ENCODE measurements at regions not wholly inside any gene's neighbourhood (a gene's known extent, or its start where the extent isn't known, plus 50 kb on each side); places are given as distances from the start of the nearest gene placed in this dataset.

GRCh38 chrX:3527166-3527565, 180.7 kb upstream of the MXRA5 start (continued):
- TF ChIP-seq, protein P1, sequence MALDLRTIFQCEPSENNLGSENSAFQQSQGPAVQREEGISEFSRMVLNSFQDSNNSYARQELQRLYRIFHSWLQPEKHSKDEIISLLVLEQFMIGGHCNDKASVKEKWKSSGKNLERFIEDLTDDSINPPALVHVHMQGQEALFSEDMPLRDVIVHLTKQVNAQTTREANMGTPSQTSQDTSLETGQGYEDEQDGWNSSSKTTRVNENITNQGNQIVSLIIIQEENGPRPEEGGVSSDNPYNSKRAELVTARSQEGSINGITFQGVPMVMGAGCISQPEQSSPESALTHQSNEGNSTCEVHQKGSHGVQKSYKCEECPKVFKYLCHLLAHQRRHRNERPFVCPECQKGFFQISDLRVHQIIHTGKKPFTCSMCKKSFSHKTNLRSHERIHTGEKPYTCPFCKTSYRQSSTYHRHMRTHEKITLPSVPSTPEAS (tag by site-specific recombination; IDR thresholded peaks at IDR 0.05) = no peak
- TF ChIP-seq TCF7L2 (IDR thresholded peaks at IDR 0.05; ENCODE audit: borderline replicate concordance, low read depth, low read length) (no peak), ZNF792 (tag by site-specific recombination; IDR thresholded peaks at IDR 0.05) (no peak), KLF7 (tag by site-specific recombination; IDR thresholded peaks at IDR 0.05; ENCODE audit: borderline replicate concordance) (no peak), REST (tag by site-specific recombination; IDR thresholded peaks at IDR 0.05) (no peak), ZNF785 (tag by site-specific recombination; IDR thresholded peaks at IDR 0.05) (no peak), ZNF19 (tag by site-specific recombination; IDR thresholded peaks at IDR 0.05; ENCODE audit: low read depth) (no peak), ZNF311 (tag by site-specific recombination; IDR thresholded peaks at IDR 0.05; ENCODE audit: borderline replicate concordance) (no peak)

- CTCF ChIA-PET = no interaction called here
These were observed 180.3 kb upstream of the MXRA5 start for GRCh38 chrX:3526731-3527130.

More at GRCh38 chrX:3526731-3527130, 180.3 kb upstream of the MXRA5 start:
- Histone ChIP-seq H3K4me3 (ENCODE audit: low read depth, low read length) (no peak overlapping the region), H3K4me1 (ENCODE audit: control insufficient read depth, insufficient read depth, low read length) (no peaks in the 10 kb centered on the region), H3K36me3 (ENCODE audit: control insufficient read depth in 2 of 2, insufficient read depth in 1 of 2, low read length in 2 of 2) (no peaks in the 10 kb centered on the region), H3K27ac (ENCODE audit: extremely low read depth, low read depth, low read length) (no peak overlapping the region), H3K9me3 (ENCODE audit: control insufficient read depth, insufficient read depth, low read depth, low read length) (no peaks in the 10 kb centered on the region)
- TF ChIP-seq ZNF473 (tag by site-specific recombination; IDR thresholded peaks at IDR 0.05) = no peak
- TF ChIP-seq, protein P2, sequence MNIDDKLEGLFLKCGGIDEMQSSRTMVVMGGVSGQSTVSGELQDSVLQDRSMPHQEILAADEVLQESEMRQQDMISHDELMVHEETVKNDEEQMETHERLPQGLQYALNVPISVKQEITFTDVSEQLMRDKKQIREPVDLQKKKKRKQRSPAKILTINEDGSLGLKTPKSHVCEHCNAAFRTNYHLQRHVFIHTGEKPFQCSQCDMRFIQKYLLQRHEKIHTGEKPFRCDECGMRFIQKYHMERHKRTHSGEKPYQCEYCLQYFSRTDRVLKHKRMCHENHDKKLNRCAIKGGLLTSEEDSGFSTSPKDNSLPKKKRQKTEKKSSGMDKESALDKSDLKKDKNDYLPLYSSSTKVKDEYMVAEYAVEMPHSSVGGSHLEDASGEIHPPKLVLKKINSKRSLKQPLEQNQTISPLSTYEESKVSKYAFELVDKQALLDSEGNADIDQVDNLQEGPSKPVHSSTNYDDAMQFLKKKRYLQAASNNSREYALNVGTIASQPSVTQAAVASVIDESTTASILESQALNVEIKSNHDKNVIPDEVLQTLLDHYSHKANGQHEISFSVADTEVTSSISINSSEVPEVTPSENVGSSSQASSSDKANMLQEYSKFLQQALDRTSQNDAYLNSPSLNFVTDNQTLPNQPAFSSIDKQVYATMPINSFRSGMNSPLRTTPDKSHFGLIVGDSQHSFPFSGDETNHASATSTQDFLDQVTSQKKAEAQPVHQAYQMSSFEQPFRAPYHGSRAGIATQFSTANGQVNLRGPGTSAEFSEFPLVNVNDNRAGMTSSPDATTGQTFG (tag by site-specific recombination; IDR thresholded peaks at IDR 0.05; ENCODE audit: borderline replicate concordance) = no peak
- no peak for TF ChIP-seq KLF10 (tag by site-specific recombination; IDR thresholded peaks at IDR 0.05)
- TF ChIP-seq ZNF394 (tag by site-specific recombination; IDR thresholded peaks at IDR 0.05; ENCODE audit: borderline replicate concordance) = no peak
- no peak for TF ChIP-seq MZF1 (tag by site-specific recombination; IDR thresholded peaks at IDR 0.05; ENCODE audit: borderline replicate concordance)
- TF ChIP-seq GLI2 (tag by site-specific recombination; IDR thresholded peaks at IDR 0.05; ENCODE audit: borderline replicate concordance, low read depth) = no peak
- no peak for TF ChIP-seq TCF7L2 (IDR thresholded peaks at IDR 0.05; ENCODE audit: borderline replicate concordance, low read depth, low read length)
- TF ChIP-seq ZNF311 (tag by site-specific recombination; IDR thresholded peaks at IDR 0.05; ENCODE audit: borderline replicate concordance) = no peak
- TF ChIP-seq ZNF280C (tag by site-specific recombination; IDR thresholded peaks at IDR 0.05) = no peak
- no peak for TF ChIP-seq ZNF324 (tag by site-specific recombination; IDR thresholded peaks at IDR 0.05)
- no peak for TF ChIP-seq ZNF677 (tag by site-specific recombination; IDR thresholded peaks at IDR 0.05)
- TF ChIP-seq ZNF488 (tag by site-specific recombination; IDR thresholded peaks at IDR 0.05) = no peak
- no peak for TF ChIP-seq ZNF707 (tag by site-specific recombination; IDR thresholded peaks at IDR 0.05)
- TF ChIP-seq ZNF629 (tag by site-specific recombination; IDR thresholded peaks at IDR 0.05) = no peak
- no peak for TF ChIP-seq BCL11A (tag by site-specific recombination; IDR thresholded peaks at IDR 0.05; ENCODE audit: low read depth)
- TF ChIP-seq ZNF664 (tag by site-specific recombination; IDR thresholded peaks at IDR 0.05) = no peak
- no peak for TF ChIP-seq GLIS1 (tag by site-specific recombination; IDR thresholded peaks at IDR 0.05)
- TF ChIP-seq ZBTB6 (tag by site-specific recombination; IDR thresholded peaks at IDR 0.05) = no peak
- TF ChIP-seq ZSCAN23 (tag by site-specific recombination; IDR thresholded peaks at IDR 0.05) = no peak
- no peak for TF ChIP-seq ZNF132 (tag by site-specific recombination; IDR thresholded peaks at IDR 0.05; ENCODE audit: borderline replicate concordance)
- POLR2A ChIA-PET = no interaction called here
